COLO829 (cell line): ENCODE measurements at regions not wholly inside any gene's neighbourhood (a gene's known extent, or its start where the extent isn't known, plus 50 kb on each side); places are given as distances from the start of the nearest gene placed in this dataset.

Experiments
- DNase-seq: peaks from one replicate; pipeline ENCODE4 v3.0.0; 2012; ENCODE audit warnings: low spot score

- no peak for DNase-seq
Measured at GRCh38 chr4:138021139-138021830, 220.9 kb downstream of the SLC7A11 start.

- DNase-seq, result no peak
Measured at GRCh38 chr4:138014590-138015288, 227.4 kb downstream of the SLC7A11 start.

- DNase-seq, result no peak
Measured at GRCh38 chr4:138013625-138014024, 228.5 kb downstream of the SLC7A11 start.

- DNase-seq, result no peak
Measured at GRCh38 chr4:138010639-138011038, 231.5 kb downstream of the SLC7A11 start.

GRCh38 chr4:138007572-138007971, 234.6 kb downstream of the SLC7A11 start:
- no peak for DNase-seq

- DNase-seq, result no peak
Measured at GRCh38 chr4:138005486-138005885, 236.7 kb downstream of the SLC7A11 start.

GRCh38 chr4:138003248-138003647, 238.9 kb downstream of the SLC7A11 start:
- DNase-seq, result no peak

- peak; percentile 4 for DNase-seq
Measured at GRCh38 chr4:137998666-137999429, 243.3 kb downstream of the SLC7A11 start.

- no peak for DNase-seq
Measured at GRCh38 chr4:137997496-137997895, 244.7 kb downstream of the SLC7A11 start.

GRCh38 chr4:137994853-137995252, 247.3 kb downstream of the SLC7A11 start:
- no peak for DNase-seq

- no peak for DNase-seq
Measured at GRCh38 chr4:137993232-137993631, 248.9 kb downstream of the SLC7A11 start.

- DNase-seq, result peak; percentile 8
Measured at GRCh38 chr4:137981277-137981676, 260.9 kb downstream of the SLC7A11 start.

GRCh38 chr4:137980641-137981040, 261.5 kb downstream of the SLC7A11 start:
- DNase-seq, result no peak

- DNase-seq, result no peak
Measured at GRCh38 chr4:137979938-137980337, 262.2 kb downstream of the SLC7A11 start.

GRCh38 chr4:137968956-137969678, 273.0 kb downstream of the SLC7A11 start:
- DNase-seq, result no peak

- no peak for DNase-seq
Measured at GRCh38 chr4:137967480-137968190, 274.5 kb downstream of the SLC7A11 start.

- DNase-seq, result no peak
Measured at GRCh38 chr4:137966504-137966903, 275.6 kb downstream of the SLC7A11 start.

GRCh38 chr4:137961051-137961438, 281.1 kb downstream of the SLC7A11 start:
- DNase-seq, result peak; percentile 51

GRCh38 chr4:137960371-137961050, 281.6 kb downstream of the SLC7A11 start:
- DNase-seq, result peak; percentile 78

- DNase-seq, result no peak
Measured at GRCh38 chr4:137957806-137958205, 284.3 kb downstream of the SLC7A11 start.

GRCh38 chr4:137956256-137956655, 285.9 kb downstream of the SLC7A11 start:
- DNase-seq, result no peak
